Body of pancreas (tissue), 4 donors: ENCODE measurements at regions not wholly inside any gene's neighbourhood (a gene's known extent, or its start where the extent isn't known, plus 50 kb on each side); places are given as distances from the start of the nearest gene placed in this dataset.

ENCODE experiments used
- ATAC-seq: fragments of 150-250 bp; one replicate; pipeline ENCODE4 v1.9.1; 2016
- DNase-seq, 4 donors: peaks; one replicate each; pipeline ENCODE4 v3.0.0-alpha.2; 2019
- H3K27ac ChIP-seq, 4 donors: fragments of 200-600 bp; sonication (generic); 1 replicate in 3 of 4; 2 replicates in 1 of 4; pipeline versions ENCODE4 v1.5.1 to v1.6.1; 2016 to 2019; ENCODE audit warnings: mild to moderate bottlenecking in 1 of 4, mixed read lengths in 1 of 4, moderate library complexity in 1 of 4
- H3K27me3 ChIP-seq, 2 donors: fragments of 200-600 bp; sonication (generic); one replicate each; pipeline ENCODE4 v1.6.0; 2016; ENCODE audit warnings: mild to moderate bottlenecking in 1 of 2
- H3K36me3 ChIP-seq, 2 donors: fragments of 200-600 bp; sonication (generic); replicated peaks in 1 of 2; 2 replicates each; pipeline ENCODE4 v1.5.1; 2016; ENCODE audit warnings: low read depth in 2 of 2; ENCODE audit not compliant: insufficient read depth in 1 of 2
- H3K4me1 ChIP-seq: fragments of 200-600 bp; sonication (generic); one replicate; pipeline ENCODE4 v1.6.0; 2016
- H3K4me3 ChIP-seq, 2 donors: fragments of 200-600 bp; sonication (generic); 1 replicate in 1 of 2; 2 replicates in 1 of 2; pipeline ENCODE4 v1.5.1; 2016 to 2019
- H3K9me3 ChIP-seq, 3 donors: fragments of 200-600 bp; sonication (generic); 1 replicate in 2 of 3; 2 replicates in 1 of 3; pipeline ENCODE4 v1.5.1; 2016
- POLR2A ChIP-seq, 3 donors: fragments of 450-650 bp; IDR thresholded peaks; one replicate each; pipeline ENCODE4 v1.6.1; 2016; ENCODE audit warnings: antibody characterized with exemption in 3 of 3, mild to moderate bottlenecking in 2 of 3
- WGBS, 2 donors: methylation state at CpG; one replicate each; pipeline ENCODE4 v1.1.5; 2017; 5-methylcytosine and 5-hydroxymethylcytosine counted together
- intact Hi-C: fragments of 100-400 bp; cut with DNase I; formaldehyde crosslinking; loops from one replicate; pipeline ENCODE4 v1.15.1; 2023
- TF ChIP-seq, protein P1 (sequence below), 7 experiments: fragments of 450-650 bp in 4 of 7; fragments of 200-600 bp in 3 of 7; sonication (generic) in 3 of 7; IDR thresholded peaks; one replicate each; pipeline ENCODE4 v1.5.1; 2016 to 2019; ENCODE audit warnings: antibody characterized with exemption in 7 of 7

DNA sequence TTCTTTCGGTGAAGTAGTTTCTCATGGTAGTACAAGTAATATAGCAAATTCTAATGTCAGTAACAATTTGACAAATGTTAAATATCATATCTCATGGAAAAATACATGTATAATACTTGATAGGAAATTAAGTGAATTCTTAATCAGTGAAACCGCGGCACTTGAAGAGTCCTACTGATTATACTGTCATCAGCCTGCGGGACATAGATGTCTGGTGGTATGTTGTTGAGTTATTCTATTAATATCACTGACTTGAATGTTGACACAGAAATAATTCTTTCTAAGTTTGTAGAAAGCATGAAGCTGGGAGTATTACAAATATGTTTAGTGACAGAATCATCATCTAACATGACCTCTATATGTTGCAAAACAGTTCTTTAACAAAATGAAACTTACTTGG lies 479.8 kb upstream of the IMPG1 start:
- DNase-seq, result no peak
- intact Hi-C loops, result no loop called here
- no peaks in the 10 kb centered on the region for H3K9me3 ChIP-seq
- H3K27ac ChIP-seq, result no peak overlapping the region
- H3K36me3 ChIP-seq, result no peaks in the 10 kb centered on the region
- no peaks in the 10 kb centered on the region for H3K27me3 ChIP-seq
- WGBS, 2 donors, result 34 to 35% methylated on average over 4 of the region's 4 CpGs
- H3K4me3 ChIP-seq, result no peak overlapping the region
- H3K4me1 ChIP-seq, result no peaks in the 10 kb centered on the region
- TF ChIP-seq, protein P1, sequence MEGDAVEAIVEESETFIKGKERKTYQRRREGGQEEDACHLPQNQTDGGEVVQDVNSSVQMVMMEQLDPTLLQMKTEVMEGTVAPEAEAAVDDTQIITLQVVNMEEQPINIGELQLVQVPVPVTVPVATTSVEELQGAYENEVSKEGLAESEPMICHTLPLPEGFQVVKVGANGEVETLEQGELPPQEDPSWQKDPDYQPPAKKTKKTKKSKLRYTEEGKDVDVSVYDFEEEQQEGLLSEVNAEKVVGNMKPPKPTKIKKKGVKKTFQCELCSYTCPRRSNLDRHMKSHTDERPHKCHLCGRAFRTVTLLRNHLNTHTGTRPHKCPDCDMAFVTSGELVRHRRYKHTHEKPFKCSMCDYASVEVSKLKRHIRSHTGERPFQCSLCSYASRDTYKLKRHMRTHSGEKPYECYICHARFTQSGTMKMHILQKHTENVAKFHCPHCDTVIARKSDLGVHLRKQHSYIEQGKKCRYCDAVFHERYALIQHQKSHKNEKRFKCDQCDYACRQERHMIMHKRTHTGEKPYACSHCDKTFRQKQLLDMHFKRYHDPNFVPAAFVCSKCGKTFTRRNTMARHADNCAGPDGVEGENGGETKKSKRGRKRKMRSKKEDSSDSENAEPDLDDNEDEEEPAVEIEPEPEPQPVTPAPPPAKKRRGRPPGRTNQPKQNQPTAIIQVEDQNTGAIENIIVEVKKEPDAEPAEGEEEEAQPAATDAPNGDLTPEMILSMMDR (IDR thresholded peaks at IDR 0.05), result no peak
- TF ChIP-seq POLR2A (IDR thresholded peaks at IDR 0.05), result no peak
- no peak for ATAC-seq

DNA sequence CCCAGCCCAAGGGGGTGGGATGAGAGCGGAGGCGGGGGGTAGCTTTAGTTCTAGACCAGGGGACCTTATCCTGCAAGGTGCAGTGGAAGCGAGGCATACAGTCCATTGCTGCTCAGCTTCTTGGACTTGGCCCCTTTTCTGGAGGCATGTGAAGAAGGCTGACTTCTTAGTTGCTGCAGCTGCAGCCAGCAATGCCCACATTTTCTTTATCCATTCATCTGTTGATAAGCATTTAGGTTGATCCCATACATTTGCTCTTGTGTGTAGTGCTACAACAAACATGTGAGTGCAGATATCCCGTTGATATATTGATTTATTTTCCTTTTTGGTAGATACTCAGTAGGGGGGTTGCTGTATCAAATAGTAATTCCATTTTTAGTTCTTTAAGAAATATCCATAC lies 461.2 kb upstream of the IMPG1 start:
- TF ChIP-seq, protein P1 (IDR thresholded peaks at IDR 0.05), result no peak
- TF ChIP-seq POLR2A (IDR thresholded peaks at IDR 0.05), result no peak
- no peaks in the 10 kb centered on the region for H3K4me1 ChIP-seq
- no peak overlapping the region for H3K27ac ChIP-seq
- DNase-seq (no peak), ATAC-seq (no peak)
- 73 to 83% methylated on average over 4 of the region's 4 CpGs for WGBS, 2 donors
- H3K9me3 ChIP-seq, result no peaks in the 10 kb centered on the region
- no peak overlapping the region for H3K4me3 ChIP-seq
- intact Hi-C loops, result no loop called here
- H3K36me3 ChIP-seq, result no peaks in the 10 kb centered on the region
- no peaks in the 10 kb centered on the region for H3K27me3 ChIP-seq

DNA sequence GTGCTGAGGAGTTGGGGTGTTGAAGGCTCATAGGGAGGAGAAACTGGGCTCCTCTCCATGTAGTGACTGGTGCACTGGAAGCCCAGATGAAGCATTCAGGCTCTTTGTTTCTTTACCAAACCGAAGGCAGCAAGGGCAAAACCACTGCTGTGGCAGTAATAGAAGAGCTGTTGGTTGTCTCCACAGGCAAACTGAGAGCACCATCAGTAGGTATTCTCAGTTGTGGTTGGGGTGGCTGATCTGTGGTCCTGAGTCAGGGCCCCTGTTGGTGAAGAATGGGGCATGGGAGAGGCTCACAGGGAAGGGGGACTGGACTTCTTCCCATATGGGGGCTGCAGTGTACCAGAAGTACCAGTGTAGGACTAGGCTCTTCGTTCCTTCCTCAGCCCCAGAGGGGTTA lies 460.2 kb upstream of the IMPG1 start:
- Histone ChIP-seq H3K4me1 (no peaks in the 10 kb centered on the region), H3K36me3 (no peaks in the 10 kb centered on the region), H3K27me3 (no peaks in the 10 kb centered on the region), H3K27ac (no peak overlapping the region), H3K9me3 (no peaks in the 10 kb centered on the region), H3K4me3 (no peak overlapping the region)
- 70 to 76% methylated on average over 2 of the region's 2 CpGs for WGBS, 2 donors
- ATAC-seq (no peak), DNase-seq (no peak)
- intact Hi-C loops, result no loop called here
- TF ChIP-seq, protein P1 (IDR thresholded peaks at IDR 0.05), result no peak
- TF ChIP-seq POLR2A (IDR thresholded peaks at IDR 0.05), result no peak

DNA sequence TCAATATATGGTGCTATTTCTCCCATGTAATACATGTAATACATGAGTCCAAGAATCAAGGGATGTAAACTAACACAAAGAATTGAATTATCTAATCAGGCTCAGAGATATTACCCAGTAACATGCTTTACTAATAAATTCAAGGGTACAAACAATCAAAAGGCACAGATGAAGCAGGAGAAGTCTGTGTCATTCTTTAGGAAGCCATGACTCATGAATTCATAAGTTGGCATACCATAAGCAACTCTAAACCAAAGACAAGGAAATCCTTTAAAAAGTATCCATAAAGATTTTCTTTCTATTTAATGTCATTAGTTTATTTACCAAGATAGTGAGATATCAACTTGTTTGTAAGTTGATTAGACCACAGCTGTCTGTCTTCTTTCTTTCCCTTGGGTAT lies 446.0 kb upstream of the IMPG1 start:
- H3K4me3 ChIP-seq, result no peak overlapping the region
- no peaks in the 10 kb centered on the region for H3K9me3 ChIP-seq
- no peaks in the 10 kb centered on the region for H3K4me1 ChIP-seq
- TF ChIP-seq, protein P1 (IDR thresholded peaks at IDR 0.05), result no peak
- no peak for TF ChIP-seq POLR2A (IDR thresholded peaks at IDR 0.05)
- ATAC-seq (no peak), DNase-seq (no peak)
- intact Hi-C loops, result no loop called here
- H3K36me3 ChIP-seq, result no peaks in the 10 kb centered on the region
- no peaks in the 10 kb centered on the region for H3K27me3 ChIP-seq
- H3K27ac ChIP-seq, result no peak overlapping the region

DNA sequence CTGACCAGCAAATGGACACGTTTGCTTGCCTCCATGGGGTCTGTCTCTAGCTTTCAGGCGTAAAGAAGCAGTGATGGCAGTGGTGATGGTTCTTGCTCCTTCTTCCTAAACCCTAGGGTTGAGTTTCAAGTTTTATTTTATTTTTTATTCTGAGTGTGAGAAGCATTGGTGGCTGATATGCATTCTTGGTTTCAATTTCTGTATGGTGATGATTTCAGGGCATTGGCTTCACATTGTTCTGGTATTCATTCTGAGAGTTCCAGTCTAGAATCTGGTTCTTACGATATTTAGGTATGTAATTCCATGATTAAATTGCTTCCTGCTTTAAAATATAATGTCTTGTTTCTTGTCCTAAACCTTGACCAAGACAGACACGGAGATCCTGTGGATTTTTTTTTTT lies 444.5 kb upstream of the IMPG1 start:
- no peaks in the 10 kb centered on the region for H3K9me3 ChIP-seq
- no peaks in the 10 kb centered on the region for H3K36me3 ChIP-seq
- ATAC-seq, result no peak
- intact Hi-C loops, result no loop called here
- WGBS, 2 donors, result 69 to 83% methylated on average over 4 of the region's 4 CpGs
- TF ChIP-seq POLR2A (IDR thresholded peaks at IDR 0.05), result no peak
- TF ChIP-seq, protein P1 (IDR thresholded peaks at IDR 0.05), result no peak
- no peak overlapping the region for H3K27ac ChIP-seq
- H3K4me3 ChIP-seq, result no peak overlapping the region
- no peak for DNase-seq
- no peaks in the 10 kb centered on the region for H3K4me1 ChIP-seq
- H3K27me3 ChIP-seq, result no peaks in the 10 kb centered on the region
